ENCODE measurements at regions not wholly inside any gene's neighbourhood (a gene's known extent, or its start where the extent isn't known, plus 50 kb on each side); places are given as distances from the start of the nearest gene placed in this dataset.

DNA sequence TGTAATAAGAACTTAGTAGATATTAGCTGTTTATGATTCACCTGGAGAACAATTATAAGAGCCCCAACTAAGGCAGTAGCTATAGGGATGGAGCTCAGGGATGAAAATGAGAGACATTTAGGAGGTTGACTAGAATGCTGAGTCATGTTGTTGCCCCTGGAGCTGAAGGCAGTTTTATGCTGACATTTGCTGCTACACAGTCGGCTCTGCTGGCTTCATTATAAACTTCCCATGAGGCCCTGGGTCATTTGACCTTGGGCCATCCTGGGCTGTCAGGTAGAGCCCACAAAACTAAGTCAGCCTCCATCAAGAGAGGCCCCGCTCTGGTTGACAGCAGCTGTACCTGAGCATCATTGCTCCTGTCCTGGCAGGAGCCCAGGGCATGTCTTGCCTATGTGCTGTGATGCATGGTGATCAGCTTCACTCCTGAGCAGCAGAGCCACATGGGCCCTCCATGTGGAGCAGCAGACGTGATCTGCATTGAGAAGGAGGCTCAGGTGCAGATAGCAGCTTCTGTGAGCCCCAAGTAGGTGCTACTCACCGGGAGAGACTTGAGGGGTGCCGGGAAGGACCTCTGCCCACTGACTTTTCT lies 112.4 kb downstream of the TBX19 start:
- TF ChIP-seq GATA2 (IDR thresholded peaks at IDR 0.05; ENCODE audit: low read depth, low read length) (no peak), GATA3 (IDR thresholded peaks at IDR 0.05; ENCODE audit: low read depth, low read length) (no peak)

DNA sequence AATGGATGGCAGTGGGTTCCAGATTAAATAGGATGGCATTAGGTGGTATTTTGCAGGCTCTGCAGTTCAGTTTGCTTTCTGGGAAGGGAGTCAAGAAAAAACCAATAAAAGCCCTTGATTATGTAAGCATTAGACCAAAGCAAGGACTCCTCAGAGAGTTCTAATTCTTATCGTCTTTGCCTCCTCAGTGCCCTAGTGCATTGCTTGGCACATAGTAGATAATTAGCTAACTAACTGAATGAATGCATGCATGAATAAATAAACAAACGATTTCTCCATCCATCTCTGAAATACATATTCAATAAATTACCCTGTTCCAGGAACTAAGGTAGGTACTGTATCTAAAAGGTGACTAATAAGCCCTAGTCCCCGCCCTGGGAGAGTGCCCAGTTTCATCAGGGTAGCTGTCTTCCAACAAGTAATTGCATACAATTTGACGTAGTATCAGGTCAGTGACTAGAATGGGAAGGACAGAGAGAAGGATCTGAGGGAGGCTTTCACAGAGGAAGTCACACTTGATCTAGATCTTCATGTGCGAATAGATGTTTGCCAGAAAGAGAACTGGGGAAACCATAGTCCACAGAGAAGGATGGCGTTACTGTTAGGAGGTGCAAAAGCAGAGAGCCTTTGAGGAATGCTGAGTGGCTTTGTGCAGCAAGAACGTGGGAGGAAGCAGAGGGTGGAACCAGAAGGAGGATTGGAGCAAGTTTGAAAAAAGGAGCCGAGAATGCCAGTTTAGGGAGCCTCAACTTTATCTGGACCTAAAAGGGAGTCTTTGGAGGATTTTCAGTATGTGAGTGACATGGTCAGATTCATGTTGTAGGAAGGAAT lies 111.4 kb downstream of the TBX19 start:
- TF ChIP-seq GATA3 (IDR thresholded peaks at IDR 0.05; ENCODE audit: low read depth, low read length) (no peak), GATA2 (IDR thresholded peaks at IDR 0.05; ENCODE audit: low read depth, low read length) (no peak)

DNA sequence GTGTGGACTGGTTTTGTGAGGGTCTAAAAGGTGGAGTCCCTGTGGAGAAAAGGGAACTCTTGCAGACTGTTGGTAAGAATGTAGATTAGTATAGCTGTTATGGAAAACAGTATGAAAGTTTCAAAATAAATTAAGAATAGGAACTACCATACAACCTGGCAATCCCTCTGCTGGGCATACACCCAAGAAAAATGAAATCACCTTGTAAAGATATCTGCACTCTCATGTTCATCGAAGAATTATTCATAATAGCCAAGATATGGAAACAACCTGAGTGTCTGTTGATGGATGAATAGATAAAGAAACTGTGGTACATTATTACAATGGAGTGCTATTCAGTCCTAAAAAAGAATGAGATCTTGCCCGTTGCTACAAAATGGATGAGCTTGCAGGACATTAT lies 109.6 kb downstream of the TBX19 start:
- TF ChIP-seq GATA2 (IDR thresholded peaks at IDR 0.05; ENCODE audit: low read depth, low read length) (no peak), GATA3 (IDR thresholded peaks at IDR 0.05; ENCODE audit: low read depth, low read length) (no peak)

DNA sequence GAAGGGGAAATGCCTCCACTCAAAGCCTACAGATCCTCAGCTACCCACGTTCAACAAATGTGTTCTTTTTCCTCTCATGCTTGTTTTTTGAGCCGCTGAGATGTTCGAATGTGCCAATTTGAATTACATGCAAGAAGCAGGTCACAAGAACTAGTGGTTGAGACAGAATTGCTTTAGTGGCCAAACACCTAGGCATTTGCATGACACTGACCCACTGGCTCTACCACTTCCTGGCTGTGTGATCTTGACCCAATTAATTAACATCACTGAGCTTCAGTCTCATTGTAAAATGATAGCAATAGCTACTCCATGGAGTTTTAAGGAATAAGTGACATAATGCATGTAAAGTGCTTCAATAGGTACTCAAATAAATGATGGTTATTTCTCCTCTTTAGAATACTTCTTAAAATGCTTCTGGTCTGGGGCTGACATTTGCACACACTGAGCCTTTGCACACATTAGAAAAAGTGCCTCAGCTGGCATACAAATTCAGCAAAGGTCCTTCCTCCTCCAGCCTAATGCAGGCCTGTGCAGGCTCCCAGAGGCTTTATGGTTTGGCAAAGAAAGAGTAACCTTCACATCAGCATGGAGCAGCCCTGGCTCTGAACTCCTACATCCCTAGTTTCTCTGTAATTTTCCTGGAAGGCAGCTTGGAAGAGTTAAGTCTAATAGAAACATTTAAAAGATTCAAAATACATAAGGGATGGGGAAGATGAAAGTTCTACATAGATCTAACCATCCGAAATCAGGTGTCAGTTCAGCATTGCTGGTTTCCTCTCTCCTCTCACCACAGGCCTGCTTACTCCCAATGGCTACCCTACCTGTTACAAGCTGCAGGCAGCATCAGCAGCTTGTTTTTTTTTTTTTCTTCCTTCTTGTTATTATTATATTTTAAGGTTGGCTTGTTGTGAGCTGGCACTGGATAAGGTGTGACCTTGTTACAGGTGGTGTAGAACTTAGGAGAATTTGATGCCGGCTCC lies 107.4 kb downstream of the TBX19 start:
- TF ChIP-seq GATA2 (IDR thresholded peaks at IDR 0.05; ENCODE audit: low read depth, low read length) (no peak), GATA3 (IDR thresholded peaks at IDR 0.05; ENCODE audit: low read depth, low read length) (no peak)

DNA sequence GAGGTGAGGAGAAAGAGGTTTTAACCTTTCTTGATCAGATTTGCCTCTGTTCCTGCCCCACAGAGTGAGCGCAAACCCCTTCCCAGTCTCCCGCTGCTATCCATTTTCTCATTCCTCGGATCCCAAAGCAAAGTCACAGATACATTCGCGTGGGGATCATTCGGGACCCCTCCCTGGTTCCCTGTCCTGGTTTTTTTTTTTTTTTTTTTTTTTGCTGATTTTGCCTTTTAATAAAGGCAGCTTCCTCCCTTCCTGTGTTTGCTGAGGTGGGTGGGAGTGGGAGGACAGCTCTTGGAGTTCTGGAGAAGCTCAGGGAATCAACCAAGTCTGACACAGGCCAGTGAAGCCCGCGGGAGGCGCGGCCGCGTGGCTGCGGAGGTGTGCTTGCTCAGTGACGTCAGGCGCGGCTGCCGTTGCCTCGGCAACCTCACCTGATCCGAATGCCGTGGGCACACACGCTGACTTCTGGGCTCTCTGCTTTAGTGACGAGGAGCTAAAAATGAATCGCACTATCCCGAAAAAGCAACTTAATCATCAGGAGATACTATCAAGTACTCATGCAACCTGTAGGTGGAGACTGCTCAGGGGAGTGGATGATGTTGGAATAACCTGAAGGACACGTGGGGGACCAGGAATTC lies 106.4 kb downstream of the TBX19 start:
- TF ChIP-seq GATA3 (IDR thresholded peaks at IDR 0.05; ENCODE audit: low read depth, low read length) (no peak), GATA2 (IDR thresholded peaks at IDR 0.05; ENCODE audit: low read depth, low read length) (no peak)

DNA sequence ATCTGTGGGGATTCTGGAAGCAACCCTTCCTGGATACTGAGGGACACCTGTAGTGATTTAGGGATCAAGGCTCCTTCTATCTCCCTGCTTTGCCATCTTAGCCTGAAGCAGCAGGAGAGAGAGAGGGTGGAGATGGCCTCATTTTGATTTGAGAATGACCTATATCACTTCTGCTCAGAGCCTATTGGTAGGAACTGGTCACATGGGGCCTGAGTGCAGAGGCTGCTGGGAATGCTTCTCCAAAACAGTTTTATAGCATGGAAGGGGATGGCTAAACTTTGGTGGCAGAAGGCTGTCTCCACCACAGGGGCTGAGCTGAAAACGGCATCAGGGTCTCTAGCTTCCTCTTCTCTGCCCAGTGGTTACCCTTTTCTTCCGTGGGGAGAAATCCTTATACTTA lies 105.8 kb downstream of the TBX19 start:
- TF ChIP-seq GATA2 (IDR thresholded peaks at IDR 0.05; ENCODE audit: low read depth, low read length) (no peak), GATA3 (IDR thresholded peaks at IDR 0.05; ENCODE audit: low read depth, low read length) (no peak)

DNA sequence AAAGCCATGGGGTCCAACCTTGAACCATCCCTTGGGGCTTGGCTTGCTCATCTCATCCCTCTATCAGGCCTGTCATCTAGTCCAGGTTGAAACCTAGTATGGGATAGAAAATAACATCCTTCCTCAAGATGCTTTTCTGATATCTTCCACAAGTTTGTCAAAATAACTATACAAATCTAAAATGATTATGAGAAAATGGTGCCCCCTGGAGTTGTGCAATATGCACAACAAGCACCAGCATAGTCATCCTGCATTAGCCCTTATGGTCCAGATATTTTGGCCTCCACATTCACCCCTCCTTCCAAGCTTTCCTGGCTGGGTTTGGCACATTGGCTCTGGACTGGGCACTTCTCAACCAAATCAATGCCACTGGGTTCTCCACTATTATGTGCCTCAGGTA lies 101.2 kb downstream of the TBX19 start:
- TF ChIP-seq GATA3 (IDR thresholded peaks at IDR 0.05; ENCODE audit: low read depth, low read length) = no peak
- TF ChIP-seq GATA2 (IDR thresholded peaks at IDR 0.05; ENCODE audit: low read depth, low read length) = no peak

DNA sequence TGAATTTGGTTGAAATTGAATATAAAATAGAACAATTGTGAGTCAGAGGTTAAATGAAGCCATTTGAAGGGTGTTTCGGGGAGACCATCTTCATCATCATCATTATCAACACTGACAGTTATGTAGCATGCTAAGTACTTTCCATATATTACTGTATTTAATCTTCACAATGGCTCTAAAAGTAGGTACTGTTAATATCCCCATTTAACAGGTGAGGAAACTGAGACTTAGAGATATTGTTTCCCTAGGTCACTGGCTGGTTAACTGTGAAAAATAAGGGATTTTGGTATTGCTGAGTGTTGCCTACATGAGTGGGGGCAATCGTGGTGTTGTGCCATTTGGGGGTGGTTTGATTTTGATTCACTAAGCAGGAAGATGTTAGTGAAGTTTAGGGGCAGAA lies 100.3 kb downstream of the TBX19 start:
- TF ChIP-seq GATA2 (IDR thresholded peaks at IDR 0.05; ENCODE audit: low read depth, low read length) (no peak), GATA3 (IDR thresholded peaks at IDR 0.05; ENCODE audit: low read depth, low read length) (no peak)

- TF ChIP-seq GATA2 (IDR thresholded peaks at IDR 0.05; ENCODE audit: low read depth, low read length) (no peak), GATA3 (IDR thresholded peaks at IDR 0.05; ENCODE audit: low read depth, low read length) (no peak)
Observed at GRCh38 chr1:168379104-168379860, 98.6 kb downstream of the TBX19 start.

DNA sequence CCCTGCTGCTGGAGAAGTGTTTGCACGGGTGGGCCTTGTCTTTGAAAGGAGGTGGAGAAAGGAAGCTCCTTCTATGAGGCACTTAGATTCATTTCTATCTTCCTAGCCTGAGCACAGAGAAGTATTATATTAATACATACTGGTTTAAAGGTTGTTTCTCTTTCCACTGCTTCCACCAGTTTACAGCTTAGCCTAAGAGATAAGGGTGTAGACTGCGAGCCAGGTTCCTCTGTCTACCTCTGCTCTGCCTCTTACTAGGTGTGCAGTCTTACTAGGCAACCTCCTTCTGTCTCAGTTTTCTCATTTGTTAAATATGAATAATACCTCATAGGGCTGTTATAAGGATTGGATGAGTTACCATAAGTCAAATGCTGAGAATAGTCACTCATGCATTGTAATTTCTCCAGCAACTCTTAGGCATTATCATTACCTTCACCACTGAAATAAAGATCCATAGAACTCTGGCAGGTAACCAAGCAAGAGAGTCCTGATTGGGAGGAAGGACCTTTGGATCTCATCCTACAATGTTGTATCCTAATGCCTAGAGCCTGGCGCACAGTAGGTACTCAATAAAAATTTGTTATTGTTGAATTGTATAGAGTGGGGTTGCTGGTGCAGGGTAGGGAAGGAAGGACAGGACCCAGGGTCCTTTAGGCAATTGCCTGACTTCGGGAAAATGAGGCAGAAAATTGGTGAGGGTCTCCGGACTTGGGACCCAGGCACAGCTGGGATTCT lies 95.1 kb downstream of the TBX19 start:
- TF ChIP-seq GATA2 (IDR thresholded peaks at IDR 0.05; ENCODE audit: low read depth, low read length) (no peak), GATA3 (IDR thresholded peaks at IDR 0.05; ENCODE audit: low read depth, low read length) (no peak)

DNA sequence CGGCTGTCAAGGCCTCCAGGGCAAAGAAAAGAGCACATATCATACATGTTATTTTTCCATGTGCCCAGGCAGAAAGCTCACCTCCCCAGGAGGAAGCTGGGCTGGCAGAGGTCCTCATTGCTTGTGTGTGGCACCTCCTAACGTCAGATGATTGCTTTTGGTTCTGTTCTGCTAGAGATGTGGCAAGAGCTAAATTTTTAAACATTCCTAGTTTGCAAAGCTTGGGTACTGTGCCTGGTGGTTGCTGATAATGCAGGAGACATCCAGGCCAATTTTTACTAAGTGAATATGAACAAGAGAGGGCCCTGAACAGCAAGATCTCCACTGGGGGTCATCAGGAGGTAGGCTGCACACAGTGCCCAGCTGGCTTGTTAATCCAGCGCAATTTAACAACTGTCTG lies 93.9 kb downstream of the TBX19 start:
- no peak for TF ChIP-seq GATA2 (IDR thresholded peaks at IDR 0.05; ENCODE audit: low read depth, low read length)
- no peak for TF ChIP-seq GATA3 (IDR thresholded peaks at IDR 0.05; ENCODE audit: low read depth, low read length)

DNA sequence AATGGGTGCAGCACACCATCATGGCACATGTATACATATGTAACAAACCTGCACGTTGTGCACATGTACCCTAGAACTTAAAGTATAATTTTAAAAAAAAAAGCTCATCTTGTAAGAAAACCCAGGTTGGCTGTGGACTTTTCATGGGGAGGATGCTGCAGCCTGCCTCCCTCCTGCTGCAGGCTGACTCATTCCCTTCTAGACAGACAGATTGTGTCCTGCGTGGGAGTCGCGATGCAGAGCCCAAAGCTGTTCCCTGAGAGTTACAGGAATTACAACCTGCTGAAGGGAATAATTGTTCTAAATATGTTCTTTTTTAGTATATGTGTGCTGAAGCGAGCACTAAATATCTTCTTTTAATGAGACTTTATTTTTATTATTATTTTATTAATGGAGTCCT lies 93.2 kb downstream of the TBX19 start:
- TF ChIP-seq GATA2 (IDR thresholded peaks at IDR 0.05; ENCODE audit: low read depth, low read length) (no peak), GATA3 (IDR thresholded peaks at IDR 0.05; ENCODE audit: low read depth, low read length) (no peak)

All from SH-SY5Y (cell line).